Esophagus muscularis mucosa (tissue), 4 donors: ENCODE measurements at regions not wholly inside any gene's neighbourhood (a gene's known extent, or its start where the extent isn't known, plus 50 kb on each side); places are given as distances from the start of the nearest gene placed in this dataset.

Experiments
- EP300 ChIP-seq: sonication (generic); formaldehyde crosslinking; IDR thresholded peaks from one replicate; pipeline ENCODE4 v1.6.1; 2017; ENCODE audit warnings: antibody characterized with exemption
- POLR2A ChIP-seq: fragments of 450-650 bp; IDR thresholded peaks from one replicate; pipeline ENCODE4 v1.6.1; 2017; ENCODE audit warnings: antibody characterized with exemption, moderate library complexity, mild to moderate bottlenecking, low read depth
- POLR2AphosphoS5 ChIP-seq, 2 donors: sonication (generic); formaldehyde crosslinking; IDR thresholded peaks; one replicate each; pipeline ENCODE4 v1.6.1; 2017; ENCODE audit warnings: antibody characterized with exemption in 2 of 2
- TF ChIP-seq, protein P1 (sequence below), 3 experiments: fragments of 200-600 bp in 2 of 3; fragments of 450-650 bp in 1 of 3; sonication (generic) in 2 of 3; IDR thresholded peaks; one replicate each; pipeline ENCODE4 v1.5.1; 2017 to 2019; ENCODE audit warnings: antibody characterized with exemption in 3 of 3, mild to moderate bottlenecking in 2 of 3, moderate library complexity in 1 of 3

DNA sequence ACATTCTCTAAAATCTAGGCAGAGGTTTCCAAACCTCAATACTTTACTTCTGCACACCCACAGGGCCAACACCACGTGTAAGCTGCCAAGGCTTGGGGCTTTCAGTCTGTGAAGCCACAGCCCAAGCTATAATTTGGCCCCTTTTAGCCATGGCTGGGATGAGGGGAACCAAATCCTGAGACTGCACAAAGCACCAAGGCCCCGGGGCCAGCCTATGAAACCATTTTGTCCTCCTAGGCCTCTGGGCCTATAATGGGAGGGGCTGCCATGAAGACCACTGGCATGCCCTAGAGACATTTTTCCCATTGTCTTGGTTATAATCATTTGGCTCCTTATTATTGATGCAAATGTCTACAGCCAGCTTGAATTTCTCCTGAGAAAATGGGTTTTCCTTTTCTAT lies 513.0 kb upstream of the ADGRB3 start:
- TF ChIP-seq, protein P1, sequence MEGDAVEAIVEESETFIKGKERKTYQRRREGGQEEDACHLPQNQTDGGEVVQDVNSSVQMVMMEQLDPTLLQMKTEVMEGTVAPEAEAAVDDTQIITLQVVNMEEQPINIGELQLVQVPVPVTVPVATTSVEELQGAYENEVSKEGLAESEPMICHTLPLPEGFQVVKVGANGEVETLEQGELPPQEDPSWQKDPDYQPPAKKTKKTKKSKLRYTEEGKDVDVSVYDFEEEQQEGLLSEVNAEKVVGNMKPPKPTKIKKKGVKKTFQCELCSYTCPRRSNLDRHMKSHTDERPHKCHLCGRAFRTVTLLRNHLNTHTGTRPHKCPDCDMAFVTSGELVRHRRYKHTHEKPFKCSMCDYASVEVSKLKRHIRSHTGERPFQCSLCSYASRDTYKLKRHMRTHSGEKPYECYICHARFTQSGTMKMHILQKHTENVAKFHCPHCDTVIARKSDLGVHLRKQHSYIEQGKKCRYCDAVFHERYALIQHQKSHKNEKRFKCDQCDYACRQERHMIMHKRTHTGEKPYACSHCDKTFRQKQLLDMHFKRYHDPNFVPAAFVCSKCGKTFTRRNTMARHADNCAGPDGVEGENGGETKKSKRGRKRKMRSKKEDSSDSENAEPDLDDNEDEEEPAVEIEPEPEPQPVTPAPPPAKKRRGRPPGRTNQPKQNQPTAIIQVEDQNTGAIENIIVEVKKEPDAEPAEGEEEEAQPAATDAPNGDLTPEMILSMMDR (IDR thresholded peaks at IDR 0.05), result no peak
- TF ChIP-seq POLR2AphosphoS5 (IDR thresholded peaks at IDR 0.05), result no peak
- no peak for TF ChIP-seq POLR2A
- no peak for TF ChIP-seq EP300
